Stimulated activated CD4-positive, alpha-beta T cell treated with anti-CD3 and anti-CD28 coated beads, Interleukin-2, amount 100 ng/mL, for 48 hours (primary cell): ENCODE measurements at regions not wholly inside any gene's neighbourhood (a gene's known extent, or its start where the extent isn't known, plus 50 kb on each side); places are given as distances from the start of the nearest gene placed in this dataset.

Experiments
- DNase-seq, 2 donors: peaks; one replicate each; pipeline ENCODE4 v3.0.0-alpha.2; 2020

DNA sequence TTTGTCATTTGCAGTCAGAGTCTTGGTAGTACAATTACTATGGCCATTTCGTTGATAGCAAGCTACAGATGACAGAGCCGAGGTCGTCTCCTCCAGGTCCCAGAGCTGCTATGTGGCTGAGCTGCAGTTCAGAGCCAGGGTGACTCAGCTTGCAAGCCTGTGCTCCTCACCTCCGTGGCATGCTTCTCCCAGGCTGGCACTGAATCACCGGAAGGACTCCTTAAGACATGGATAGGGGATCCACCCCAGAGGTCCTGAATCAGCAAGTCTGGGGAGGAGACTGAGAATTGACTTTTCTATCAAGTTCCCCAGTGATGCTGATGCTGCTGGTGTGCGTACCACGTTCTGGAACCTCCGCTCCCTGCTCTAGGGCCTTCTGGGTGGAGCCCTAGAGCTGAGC lies 291.2 kb downstream of the CDH26 start:
- no peak for DNase-seq

DNA sequence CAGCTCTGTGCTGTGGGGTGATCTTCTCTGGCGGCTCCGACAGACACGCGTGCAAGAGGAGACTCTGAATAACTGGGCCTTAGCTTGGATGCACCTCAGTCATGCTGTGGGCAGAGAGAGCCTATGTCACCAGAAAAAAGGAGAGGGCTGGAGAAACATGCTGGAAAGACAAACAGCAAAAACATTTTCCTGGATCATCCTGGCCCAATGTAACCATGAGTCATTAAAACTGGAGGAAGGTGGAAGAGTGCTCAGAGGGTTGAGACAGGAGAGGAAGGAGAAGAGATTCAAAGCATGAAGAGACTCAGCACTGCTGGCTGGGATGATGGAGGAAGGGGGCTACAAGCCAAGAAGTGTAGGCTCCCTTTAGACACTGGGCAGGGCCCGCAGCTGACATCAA lies 292.0 kb downstream of the CDH26 start:
- DNase-seq: no peak

DNA sequence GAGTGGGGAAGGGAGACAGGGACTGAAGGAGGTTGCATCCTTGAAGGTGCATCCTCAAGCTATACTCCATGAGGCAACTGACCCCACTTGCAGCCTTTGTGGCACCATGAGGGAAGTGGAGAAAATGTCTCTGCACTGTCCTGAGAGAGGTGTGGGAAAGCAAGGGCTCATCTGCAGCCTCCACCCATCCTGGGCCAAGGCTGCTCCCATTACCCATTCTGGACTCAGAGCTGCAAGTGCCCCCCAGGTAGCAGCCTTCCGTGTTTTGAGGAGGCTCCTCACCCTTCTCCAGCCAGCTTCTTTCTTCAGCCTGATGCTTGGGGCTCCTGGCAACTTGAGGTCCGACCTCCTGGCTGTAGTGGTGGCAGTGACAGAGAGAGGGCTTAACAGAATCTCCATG lies 294.6 kb downstream of the CDH26 start:
- DNase-seq: no peak

DNA sequence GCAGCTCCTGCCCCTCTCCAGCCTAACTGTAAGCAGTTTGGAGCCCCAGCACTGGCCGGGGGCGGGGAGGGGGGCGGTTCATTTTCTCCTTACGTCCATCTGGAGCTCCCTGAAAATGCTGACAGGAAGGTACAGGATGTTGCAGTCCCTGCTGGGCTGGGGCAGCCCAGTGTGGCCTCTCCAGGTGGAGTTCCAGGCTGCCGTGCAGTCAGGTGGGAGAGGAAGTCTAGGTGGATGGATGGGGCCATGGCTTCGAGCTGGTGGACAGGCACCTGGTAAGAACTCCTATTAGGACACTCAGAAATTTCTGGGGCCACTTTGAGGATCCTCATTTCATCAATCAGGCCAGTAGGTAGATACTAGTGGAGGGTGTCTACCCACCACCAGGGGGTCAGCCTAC lies 295.2 kb downstream of the CDH26 start:
- no peak for DNase-seq

DNA sequence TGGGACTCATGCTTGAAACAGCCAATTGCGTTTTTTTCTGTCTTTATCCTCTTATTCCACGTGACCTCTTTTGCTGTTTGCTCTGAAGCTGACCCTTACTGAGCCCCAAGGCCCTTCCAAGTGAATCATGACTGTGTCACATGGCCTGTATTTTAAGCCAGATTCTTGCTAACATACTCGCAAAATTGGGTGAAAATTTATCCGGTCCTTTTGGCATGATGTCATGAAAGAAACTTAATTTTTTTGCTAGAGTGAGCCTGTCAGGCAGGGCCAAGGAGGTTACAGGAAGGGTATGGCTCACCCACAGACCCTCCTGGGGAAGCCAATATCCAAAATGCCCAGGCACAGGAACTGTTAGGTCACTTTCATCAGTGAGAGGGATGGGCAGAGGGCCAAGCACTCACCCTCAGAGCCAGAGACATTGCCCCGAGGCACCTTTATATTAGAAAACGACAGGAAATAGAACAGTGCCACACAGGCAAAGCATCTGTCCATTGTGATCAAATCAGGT lies 296.7 kb downstream of the CDH26 start:
- no peak for DNase-seq

DNA sequence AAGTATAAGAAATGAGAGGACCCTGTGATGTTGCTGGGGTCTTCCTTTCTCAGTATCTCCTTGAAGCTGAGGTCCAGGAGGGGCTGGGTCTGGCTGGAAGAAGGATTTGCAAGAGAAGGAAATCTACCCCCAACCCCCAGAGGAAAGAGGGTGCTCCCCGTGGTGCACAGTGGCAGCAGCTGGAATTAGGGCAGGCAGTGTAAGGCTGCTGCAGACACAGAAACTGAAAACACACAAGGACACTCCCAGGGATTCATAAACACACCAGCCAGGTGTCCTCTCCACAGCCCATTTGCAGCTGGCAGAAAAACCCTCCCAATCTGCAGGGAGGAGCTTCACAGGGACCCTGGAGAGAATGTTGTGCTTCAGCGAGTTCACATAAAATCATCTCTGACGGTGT lies 297.2 kb downstream of the CDH26 start:
- no peak for DNase-seq

DNA sequence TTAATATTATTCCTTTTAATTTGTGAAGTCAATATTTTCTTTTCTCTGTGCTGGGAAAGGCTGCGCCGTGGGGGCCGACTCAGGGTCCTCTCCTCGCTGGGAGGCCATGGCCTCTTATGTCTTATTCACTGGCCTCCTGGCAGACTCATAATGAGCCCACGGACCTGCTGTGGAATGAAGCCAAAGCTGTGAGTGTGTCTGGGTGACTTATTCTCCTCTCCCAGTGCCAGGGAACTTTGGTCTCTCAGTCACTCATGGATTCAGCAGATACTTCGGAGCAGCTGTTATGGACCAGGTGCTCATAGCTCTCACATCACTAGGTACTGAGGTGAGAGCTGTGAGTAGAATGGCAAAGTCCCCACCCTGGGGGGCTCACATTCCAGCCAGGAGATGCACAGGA lies 297.6 kb downstream of the CDH26 start:
- DNase-seq: no peak

DNA sequence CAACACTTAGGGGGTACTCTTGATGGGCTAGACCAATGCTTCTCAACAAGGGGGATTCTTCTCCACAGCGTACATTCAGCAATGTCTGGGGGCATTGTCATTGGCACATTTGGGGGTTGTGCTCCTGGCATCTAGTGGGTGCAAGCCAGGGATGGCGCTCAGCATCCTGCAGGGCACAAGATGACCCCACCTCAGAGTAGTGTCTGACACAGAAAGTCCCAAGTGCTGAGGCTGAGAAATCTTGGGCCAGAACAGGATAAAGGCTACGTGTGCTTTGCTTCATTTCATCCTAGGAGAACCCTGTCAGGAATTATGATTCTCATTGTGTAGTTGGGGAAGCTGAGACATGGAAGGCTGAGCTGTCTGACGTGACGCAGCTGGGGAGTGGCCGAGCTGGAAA lies 298.6 kb downstream of the CDH26 start:
- no peak for DNase-seq

DNA sequence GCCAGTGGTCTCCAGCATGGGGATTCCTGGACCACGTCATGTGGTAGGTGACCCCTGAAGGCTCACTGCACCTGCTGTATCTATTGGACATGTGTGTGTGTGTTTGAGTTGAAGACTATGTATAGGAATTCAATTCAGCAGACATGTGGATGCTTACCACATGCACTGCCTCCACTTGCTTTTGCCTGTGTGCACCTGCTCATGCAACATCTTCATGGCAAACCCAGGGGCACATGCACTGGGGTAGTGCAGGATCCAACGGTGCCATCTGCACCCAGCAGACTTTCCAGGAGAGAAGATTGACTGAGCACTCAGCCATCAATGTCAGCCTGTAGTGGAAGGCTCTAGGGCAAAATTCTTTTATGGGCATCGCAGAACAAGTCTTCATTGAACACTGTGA lies 299.4 kb downstream of the CDH26 start:
- DNase-seq: no peak

DNA sequence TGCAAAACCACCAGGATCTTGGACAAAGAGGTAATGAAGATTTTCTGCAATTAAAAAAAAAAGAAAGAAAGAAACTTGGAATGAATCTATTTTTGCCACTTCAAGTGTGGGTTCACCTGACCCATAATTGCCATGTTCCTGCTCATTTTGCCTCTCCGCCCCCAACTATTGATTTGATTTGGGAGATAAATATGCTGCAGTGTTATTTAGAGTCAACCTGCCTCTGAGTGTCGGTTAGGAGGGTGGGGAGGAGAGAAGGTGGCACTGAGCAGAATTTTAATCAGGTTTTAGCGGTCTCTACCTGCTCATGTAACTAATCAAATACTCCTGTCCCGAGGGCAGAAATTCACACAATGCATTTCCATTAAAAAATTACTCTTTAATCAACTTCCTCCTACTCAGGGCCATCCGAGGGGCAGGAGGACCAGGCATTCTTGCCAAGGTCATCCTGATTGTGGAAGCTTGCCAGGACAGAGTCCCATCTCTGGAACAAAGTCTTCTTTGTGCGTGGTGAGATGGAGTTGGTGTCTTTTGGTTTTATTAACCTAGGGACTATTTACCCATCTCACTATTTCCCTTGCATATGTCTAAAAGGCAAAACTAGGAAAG lies 300.1 kb downstream of the CDH26 start:
- DNase-seq: no peak

DNA sequence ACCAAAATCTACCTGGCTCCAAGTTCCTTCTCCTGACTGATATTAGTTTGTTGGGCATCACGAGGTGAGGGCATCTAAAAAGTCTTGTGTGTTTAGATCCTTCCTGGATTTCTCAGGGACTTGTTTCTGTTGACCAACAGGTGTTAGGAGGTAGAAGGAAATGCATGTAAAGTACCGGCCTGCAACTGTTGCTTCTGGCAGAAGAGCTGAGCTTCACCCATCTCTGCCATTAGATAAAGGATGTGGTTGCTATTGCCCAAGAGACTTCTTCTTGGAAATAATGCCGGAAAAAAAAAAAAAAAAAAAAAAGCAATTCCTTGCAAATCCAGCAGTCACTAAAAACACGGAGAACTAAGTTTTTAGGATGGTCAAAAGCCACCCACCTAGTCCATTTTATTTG lies 303.1 kb downstream of the CDH26 start:
- DNase-seq: no peak

DNA sequence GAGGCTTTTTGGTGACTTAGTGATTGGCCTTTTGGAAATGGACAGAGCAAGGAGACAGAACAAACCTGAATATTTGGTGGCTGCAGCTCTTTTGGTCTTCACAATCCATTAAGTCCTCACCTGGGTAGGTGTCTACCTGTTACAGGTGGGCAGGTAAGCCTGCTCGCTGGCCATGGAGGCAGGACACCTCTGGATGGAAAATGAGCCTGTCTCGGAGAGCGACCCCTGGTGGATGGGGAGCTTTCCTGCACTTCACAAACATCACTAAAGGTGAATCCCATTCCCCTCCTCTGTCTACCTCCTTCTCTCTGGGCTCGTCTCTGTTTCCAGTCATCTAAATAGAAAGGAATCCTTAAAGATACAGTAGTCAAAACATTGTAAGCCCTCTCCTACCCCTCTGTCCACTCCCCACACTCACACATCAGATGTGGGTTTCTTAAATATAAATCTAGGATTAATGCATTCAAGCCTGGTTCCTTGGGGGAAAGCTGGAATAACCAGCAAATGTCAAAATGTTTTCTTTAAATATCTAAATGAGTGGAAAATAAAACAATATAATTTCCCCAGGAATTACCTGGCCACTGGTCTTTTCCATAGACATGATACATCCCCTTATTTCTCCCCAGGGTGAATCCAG lies 304.9 kb downstream of the CDH26 start:
- DNase-seq: peak; percentile 50 to 51

DNA sequence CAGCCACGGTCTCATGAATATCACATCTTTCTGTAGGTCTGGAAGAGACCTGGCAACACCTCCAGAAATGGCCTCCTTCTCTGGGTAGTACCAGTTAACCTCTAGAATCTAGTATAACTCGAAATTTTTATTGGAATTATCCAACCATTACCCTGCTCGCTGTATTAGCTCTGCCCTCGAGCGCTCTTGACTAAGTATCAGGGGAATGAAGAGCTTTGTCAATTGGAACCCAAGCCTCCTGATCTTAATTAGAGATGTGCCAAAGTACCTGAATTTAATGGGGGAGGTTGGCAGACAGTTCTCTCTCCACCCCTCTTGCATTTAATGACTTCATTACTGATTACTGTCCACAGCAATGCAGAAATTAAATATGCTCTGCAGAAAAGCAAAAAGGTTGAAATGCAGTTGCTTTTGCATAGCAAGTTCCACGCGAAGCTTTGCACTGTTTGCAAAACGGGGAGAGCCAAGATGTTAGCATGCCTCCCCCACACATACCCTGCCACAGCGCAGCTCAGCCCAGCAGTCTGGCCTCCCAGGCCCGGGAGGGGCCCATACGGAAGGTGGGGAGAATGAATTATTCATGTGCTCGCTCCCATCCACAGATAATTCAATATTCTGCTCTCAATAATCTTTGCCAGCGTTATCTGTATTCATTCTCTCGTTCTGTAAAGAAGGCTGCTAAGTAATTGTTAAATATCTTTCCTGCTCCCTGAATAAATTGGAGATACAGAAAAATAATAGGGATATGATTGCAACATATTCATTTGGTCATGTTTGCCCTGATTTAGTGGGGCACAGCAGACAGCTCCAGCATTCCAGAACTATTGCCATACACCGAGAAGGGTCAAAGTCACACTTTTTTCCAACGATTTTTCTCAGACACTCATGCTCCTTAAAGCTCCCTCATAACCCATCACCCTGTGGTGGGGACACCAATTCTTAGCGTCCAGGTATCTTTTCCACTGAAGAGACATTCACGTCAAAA lies 305.8 kb downstream of the CDH26 start:
- no peak for DNase-seq

DNA sequence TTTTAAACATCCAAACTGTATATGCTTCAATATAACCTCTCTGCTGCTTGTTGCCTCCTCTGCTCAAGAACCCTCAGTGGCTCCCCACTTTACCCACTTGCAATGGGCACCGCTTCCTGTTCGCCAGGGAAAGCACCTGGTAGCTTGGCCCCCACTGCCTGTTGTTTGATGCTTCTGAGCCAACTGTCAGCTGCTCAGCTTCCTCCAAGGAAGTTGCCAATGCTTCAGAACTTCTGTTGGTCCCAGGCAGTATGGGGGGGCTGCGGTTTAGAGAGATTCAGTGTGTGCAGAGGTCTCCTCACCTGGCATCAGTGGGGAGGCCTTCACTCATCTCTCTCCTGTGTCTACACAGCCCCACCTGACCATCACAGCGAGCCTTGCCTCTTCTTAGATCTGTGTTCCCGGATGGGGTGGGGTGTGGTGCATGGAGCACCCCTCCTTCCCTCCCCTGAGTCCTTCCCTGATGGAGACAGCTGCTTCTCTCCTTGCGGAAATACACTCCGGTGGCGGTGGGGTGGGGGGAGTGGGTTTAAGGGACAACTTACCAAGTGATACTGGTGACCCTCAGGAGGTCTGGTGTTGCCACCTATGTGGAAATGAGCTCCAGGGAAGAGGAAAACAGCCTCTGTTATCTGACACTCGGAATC lies 308.1 kb downstream of the CDH26 start:
- no peak for DNase-seq

DNA sequence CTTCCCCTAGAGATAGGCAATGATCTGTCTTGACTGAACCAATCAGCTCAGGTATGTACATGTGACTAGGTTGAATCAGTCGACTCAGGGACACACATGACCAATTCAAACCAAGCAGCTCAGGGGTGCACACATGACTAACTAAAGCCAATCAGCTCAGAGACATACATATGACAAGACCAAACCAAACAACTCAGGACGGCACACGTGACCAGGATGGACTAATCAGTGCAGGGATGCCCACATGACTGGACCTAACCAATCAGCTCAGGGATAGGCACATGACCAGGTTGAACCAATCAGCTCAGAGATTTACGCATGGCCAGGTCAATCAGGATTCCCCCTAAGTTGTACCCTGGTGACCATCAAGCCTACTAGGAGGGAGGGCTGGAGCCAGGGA lies 310.3 kb downstream of the CDH26 start:
- DNase-seq: no peak

DNA sequence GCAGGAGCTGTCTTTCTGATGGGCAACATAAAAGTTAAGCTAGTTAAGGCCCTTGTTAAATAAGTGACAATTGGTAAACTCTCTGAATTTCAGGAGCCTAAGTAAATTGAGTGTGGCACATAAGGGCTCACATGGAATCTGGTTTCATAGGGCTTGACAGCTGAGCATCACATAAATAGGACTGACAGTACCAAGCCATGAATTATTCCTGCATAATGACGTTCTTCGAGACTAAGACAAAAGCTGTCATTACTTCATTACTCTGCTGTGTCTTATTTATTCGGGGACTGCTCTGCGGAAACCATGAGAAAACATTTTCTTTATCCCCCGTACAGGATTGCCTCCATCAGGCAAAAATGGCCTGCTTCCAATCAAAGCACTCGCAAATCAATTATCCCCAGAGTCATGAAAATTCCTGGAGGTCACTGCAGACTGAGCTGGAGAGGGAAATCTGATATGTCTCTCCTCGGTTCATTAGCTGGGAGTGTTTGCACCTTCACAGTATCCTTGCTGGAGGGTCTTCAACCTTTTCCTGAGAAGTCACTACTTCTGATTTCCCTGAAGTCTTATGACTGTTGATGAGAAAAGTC lies 311.4 kb downstream of the CDH26 start:
- no peak for DNase-seq

DNA sequence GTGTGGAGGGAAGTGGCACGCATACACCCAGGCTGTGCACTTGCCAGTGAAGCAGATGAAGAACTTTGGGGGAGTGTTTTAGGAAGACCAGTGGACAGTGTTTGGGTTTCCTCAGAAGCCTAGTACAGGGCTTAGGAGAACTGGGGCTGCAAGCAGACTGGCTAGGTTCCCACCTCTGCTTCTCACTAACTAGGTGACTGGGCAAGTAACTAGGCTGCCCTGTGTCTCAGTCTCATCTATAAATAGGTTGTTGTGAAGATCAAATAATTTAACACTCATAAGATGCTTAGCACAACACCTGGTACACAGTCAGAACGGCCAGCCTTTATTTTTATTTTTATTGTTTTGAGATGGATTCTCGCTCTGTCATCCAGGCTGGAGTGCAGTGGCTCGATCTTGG lies 312.1 kb downstream of the CDH26 start:
- DNase-seq: no peak

DNA sequence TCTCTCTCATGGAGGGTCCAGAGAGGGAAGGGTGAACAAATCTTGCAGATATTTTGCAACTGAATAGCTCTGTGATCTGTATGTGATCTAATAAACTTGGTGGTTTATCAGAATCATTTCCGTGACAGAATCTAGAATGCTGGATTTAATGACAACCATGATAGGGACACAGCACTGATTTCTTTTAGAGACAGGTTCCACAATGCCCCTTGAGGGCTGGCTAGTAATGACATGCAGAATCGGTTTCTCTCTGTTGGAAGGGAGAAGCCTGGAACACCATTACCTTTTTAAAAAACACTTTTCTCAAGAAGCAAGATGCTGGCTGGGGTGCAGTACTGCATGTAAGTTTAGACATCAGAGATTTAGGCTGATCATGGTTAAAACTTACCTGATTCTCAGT lies 313.4 kb downstream of the CDH26 start:
- DNase-seq: no peak

DNA sequence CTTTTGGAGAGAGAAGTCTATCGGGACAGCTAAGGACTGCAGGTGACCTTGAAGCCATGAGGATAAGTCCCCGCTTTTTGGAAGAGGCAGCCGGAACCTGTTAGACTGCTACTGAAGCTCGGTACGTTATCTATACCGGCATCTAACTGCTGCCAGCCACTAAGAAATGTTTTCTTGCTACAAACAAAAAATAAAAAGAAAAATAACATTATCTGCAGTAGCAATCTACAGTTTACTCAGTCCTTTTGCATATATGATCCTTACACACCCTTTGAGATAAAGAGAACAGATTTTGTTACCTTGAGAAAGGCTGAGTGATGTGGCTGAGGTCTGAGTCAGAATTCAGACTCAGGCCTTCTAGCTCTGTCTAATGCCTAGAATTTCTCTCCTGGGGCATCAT lies 314.6 kb downstream of the CDH26 start:
- DNase-seq: no peak

DNA sequence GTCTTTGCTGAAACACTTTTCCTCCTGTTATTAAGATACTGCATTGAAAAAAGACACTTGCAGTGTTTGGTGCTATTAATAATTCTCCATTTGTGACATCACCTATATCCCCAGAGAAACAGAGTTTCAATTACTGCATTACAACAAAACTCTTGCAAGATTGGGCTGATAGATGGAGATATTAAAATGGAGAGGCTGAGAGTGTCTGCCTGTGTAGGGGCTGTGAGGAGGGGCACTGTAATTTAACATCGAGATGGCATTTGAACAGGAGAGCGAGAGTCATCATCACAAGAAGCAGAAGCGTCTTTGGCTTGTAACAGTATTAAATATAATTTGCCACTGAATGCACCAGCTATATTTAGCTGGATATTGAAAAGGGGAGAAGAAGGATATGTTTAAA lies 316.5 kb downstream of the CDH26 start:
- DNase-seq: no peak

DNA sequence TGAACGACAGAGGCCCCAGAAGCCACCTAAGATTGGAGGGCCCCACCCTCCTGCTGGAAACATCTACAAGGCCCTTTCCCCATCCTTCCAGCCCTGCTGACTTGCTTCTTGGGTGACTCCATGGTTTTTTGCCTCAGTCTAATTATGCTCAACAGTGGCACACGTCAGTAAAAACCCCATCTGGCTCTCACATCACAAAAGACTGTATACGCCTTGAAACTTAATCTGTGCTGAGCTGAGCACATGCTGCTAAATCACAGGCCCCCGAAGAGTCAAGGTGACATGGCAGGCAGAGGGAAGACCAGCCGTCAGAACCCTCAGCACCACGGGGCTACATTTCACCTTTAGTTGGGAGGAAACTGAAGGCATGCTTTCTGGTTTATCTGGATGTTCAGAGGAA lies 323.1 kb downstream of the CDH26 start:
- no peak for DNase-seq

DNA sequence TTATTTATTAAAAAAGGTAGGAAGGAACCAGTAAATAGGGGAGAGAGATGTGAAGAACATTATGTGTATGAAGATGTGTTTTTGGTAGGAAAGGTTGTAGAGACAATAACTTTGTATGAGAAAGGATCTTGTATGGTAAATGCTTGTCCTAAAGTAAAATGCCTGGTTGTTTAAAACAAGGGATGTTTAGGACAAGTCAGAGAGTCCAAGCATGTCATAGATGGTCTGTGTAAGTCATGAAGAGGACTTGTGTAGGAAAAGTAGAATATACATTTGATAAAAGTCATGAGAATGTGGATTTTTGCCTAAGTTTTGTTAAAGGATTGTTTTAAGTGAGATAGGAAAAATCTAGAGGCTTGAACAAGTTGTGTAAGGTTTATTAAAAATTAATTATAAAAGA lies 325.1 kb downstream of the CDH26 start:
- no peak for DNase-seq

DNA sequence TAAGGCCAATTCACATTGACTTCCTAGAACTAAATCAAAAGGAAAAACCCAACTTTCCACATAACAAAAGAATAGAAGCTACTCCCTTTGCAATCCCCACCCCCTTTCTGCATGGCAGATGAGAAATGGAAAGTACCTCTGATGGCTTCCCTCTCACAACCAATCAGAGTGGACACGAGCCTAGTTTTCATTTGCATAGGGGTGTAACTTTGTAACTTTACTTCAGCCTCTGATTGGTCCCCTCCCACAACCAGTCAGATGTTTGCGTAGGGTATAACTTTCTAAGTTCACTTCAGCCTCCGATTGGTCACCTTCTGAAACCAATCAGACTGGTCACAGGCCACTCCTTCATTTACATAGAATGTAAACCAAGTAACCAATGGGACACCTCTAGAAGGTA lies 328.5 kb downstream of the CDH26 start:
- DNase-seq: no peak
